ES-I3 (cell line): ENCODE measurements at regions not wholly inside any gene's neighbourhood (a gene's known extent, or its start where the extent isn't known, plus 50 kb on each side); places are given as distances from the start of the nearest gene placed in this dataset.

ENCODE experiments used
- H3K36me3 ChIP-seq: 2 replicates; pipeline ENCODE4 v1.6.1; 2013; ENCODE audit warnings: mild to moderate bottlenecking, low read length, control low read depth, moderate library complexity; ENCODE audit not compliant: insufficient read depth
- H3K4me1 ChIP-seq: 2 replicates; pipeline ENCODE4 v1.6.1; 2013; ENCODE audit warnings: mild to moderate bottlenecking, control low read depth, low read length; ENCODE audit not compliant: insufficient read depth
- H3K9ac ChIP-seq: 2 replicates; pipeline ENCODE4 v1.6.1; 2013; ENCODE audit warnings: low read depth, mild to moderate bottlenecking, low read length, moderate library complexity
- H3K9me3 ChIP-seq: 2 replicates; pipeline ENCODE4 v1.6.1; 2013; ENCODE audit warnings: mild to moderate bottlenecking, low read length, moderate library complexity; ENCODE audit not compliant: control insufficient read depth, insufficient read depth

DNA sequence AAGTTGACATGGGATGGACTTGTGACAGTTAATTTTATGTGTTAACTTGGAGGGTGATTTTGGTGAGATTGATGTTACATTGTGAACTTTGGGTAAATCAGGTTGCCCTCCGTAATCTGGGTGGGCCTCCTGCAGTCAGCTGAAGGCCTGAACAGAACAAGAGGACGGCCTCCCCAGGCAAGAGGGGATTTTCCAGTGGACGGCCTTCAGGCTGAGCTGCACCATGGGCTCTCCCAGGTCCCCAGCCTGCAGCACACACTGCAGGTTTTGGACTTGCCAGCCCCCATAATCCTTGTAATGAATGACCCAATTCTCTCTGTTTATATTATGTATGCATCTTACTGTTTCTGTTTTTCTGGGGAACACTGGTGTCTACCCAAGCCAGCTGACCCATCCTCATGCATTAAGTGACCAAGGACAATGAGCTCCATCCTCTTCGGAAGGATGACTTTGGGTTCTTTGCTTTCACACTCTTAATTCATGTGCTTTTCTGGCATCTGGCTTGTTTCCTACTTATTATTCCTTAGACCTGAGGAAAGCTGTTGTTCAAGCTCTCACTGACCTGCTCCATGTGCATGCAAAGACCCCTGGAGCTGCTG is 64.2 kb downstream of the DACT2 start:
- Histone ChIP-seq H3K9ac (no peak overlapping the region), H3K4me1 (no peaks in the 10 kb centered on the region), H3K9me3 (no peaks in the 10 kb centered on the region; the same call in 1 of the 2 replicates), H3K36me3 (no peaks in the 10 kb centered on the region)

DNA sequence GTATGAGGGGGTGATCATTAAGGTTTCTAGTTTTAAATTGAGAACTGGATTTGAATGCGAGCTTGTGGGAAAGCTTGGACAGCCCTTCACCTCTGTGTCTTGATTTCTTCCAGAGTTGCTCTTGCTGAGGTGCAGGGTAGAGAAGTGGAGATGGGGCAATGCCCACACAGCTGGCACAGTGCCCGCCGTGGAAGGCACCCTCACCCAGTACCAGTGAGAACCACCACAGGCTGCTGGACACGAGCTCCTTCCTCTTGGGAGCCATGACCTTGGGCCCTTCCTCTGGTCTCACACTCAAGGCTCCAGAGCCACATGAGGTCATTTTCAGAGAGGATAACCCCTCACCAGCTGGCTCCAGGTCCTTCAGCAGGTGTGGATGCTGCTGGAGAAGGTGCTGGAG is 67.3 kb downstream of the DACT2 start:
- Histone ChIP-seq H3K9me3 (no peaks in the 10 kb centered on the region; the same call in 1 of the 2 replicates), H3K4me1 (peaks cover 6% of the 10 kb centered on the region; the same call in 1 of the 2 replicates), H3K9ac (no peak overlapping the region), H3K36me3 (no peaks in the 10 kb centered on the region)

DNA sequence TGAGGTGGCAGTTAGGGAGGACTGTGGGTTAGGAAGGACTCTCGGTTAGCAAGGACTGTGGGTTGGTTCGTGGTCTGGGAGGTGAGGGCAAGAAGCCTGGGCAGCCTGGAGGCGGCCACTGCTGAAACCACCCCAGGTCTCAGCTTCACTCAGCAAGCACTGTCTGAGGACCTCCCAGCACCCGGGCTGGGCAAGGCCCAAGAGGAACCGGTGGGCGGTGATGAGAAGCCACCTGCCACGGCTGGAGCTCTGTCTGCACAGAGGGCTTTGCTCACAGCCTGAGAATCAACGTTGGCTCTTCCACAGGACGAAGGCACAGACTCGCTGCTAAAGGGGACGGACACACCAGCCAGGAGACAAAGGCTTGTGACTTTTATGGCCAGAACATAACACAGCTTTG is 69.3 kb downstream of the DACT2 start:
- H3K4me1 ChIP-seq = peaks cover 6% of the 10 kb centered on the region; the same call in 1 of the 2 replicates

DNA sequence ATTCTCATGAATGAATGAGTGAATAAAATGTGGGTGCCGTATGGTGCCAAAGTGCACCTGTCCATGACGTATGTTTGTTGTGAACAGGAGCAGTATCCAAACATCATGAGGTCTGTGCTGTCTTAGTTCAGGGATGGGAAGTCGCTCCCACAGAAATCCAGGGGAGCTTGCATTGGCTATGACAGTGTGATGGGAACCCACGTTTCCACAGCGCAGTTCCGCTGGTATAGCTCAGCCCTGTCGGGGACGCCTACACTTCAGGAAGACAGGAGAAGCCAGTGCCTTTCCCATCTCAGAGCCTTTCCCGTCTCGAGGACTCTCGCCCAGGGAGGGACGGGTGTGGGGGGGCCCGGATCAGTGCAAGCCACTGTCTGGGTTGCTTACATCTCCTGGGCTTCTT is 69.8 kb downstream of the DACT2 start:
- H3K9me3 ChIP-seq = no peaks in the 10 kb centered on the region; the same call in 1 of the 2 replicates
- H3K36me3 ChIP-seq = no peaks in the 10 kb centered on the region
- peaks cover 6% of the 10 kb centered on the region; the same call in 1 of the 2 replicates for H3K4me1 ChIP-seq
- H3K9ac ChIP-seq = no peak overlapping the region

More for the DNA sequence above, 69.3 kb downstream of the DACT2 start:
- H3K9me3 ChIP-seq = no peaks in the 10 kb centered on the region; the same call in 1 of the 2 replicates
- H3K9ac ChIP-seq = no peak overlapping the region
- H3K36me3 ChIP-seq = no peaks in the 10 kb centered on the region

DNA sequence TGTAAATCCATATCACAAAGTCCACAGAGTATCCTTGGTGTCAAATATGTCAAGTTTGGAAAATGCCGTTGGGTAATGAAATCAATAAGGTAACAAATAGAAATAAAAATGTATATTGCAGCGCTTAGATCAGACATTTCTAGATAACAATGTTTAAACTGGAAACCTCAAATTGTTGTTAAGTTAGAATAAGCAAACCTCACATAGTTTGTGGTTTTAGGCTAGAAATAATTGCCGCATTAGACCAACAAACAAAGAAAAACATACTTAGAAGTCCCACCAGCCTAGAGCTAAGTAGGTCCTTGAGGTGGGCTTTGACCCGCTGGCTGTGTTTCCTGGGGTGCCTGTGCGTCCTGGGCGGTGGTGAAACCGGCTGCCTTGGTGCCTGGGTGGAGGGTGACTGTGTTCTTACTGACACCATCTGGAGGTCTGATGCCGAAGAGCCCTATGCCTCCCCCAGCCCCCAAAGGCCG is 71.4 kb downstream of the DACT2 start:
- Histone ChIP-seq H3K36me3 (no peaks in the 10 kb centered on the region), H3K9me3 (no peaks in the 10 kb centered on the region), H3K4me1 (peaks cover 6% of the 10 kb centered on the region; the same call in 1 of the 2 replicates), H3K9ac (no peak overlapping the region)

DNA sequence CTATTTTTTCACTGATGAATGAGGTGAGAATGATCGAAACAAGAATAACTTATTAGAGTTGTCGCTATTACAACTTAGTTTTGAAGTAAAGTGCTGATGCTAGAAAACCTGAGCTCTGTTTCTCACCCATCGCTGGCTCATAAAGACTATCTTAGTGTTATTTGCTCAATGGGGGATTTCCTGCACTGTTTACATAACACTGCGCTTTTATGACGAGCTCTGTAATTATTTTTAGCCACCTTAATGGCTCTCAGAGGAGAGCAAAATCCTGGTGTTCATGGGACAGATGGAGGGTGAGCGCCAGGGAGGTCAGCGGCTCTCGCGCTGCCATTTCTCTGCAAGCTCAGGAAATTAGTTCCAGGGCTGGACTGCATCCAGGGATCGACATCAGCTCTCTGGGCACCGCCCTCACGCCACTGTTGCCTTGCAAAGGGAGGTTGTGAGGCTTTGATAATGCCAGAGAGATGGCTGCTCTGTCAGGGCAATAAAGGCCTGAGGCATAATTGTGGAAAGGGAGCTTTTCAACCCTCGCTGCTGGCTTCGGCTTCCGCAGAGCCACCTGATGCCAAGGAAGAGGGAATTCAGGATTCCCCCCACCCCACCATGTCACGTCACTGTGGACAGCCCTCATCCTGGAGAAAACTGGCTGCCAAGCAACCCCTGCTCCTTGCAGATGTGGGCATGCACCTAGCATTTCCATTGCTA is 72.0 kb downstream of the DACT2 start:
- Histone ChIP-seq H3K36me3 (no peaks in the 10 kb centered on the region), H3K4me1 (peaks cover 6% of the 10 kb centered on the region; the same call in 1 of the 2 replicates), H3K9me3 (no peaks in the 10 kb centered on the region), H3K9ac (no peak overlapping the region)

DNA sequence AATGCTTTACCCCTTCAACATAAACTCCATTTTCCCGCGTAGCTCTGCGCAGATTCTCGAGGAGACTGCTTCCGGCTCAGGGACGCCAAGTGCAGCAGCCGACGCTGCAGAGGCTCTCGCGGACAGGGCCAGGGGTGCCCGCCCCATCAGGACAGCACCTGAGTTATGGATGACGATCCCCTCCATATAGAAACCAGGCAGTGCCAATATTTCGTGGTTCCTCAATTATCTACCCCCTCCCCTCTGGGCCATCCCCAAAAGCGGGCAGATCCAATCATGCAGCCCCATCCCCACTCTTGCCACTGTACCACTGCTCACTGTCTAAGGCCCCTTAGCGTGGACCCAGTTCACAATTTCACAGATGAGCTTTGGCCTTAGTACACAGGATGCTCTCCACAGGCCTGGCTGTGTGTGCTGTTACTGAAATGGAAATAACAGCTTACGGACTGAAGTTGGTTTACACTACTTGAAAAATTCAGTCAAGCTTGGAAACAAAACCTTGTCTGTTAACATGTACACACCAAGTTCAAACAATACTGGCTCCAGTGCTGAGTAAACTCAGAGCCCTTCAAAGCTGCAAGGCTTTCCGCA is 74.5 kb downstream of the DACT2 start:
- Histone ChIP-seq H3K9me3 (no peaks in the 10 kb centered on the region), H3K9ac (no peak overlapping the region), H3K4me1 (peaks cover 6% of the 10 kb centered on the region; the same call in 1 of the 2 replicates)

DNA sequence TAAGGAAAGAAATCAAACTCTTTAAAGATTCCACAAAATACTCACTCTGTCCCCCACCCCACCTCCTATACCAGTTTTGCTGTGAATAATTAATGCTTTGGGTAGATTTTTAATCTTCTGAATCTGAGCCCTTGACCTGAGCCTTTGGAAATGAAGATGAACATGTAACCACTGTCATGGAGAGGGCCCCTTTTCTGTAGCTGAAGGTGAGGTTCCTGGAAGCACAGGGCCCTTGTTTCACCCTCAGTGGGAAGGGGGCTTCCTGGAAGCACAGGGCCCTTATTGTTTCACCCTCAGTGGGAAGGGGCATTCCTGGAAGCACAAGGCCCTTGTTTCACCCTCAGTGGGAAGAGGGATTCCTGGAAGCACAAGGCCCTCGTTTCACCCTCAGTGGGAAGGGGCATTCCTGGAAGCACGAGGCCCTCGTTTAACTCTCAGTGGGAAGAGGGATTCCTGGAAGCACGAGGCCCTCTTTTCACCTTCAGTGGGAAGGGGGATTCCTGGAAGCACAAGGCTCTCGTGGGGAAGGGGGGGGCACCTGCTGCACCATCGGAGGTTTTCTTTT is 75.7 kb downstream of the DACT2 start:
- H3K4me1 ChIP-seq = peaks cover 6% of the 10 kb centered on the region; the same call in 1 of the 2 replicates
- H3K9ac ChIP-seq = no peak overlapping the region
- H3K36me3 ChIP-seq = no peaks in the 10 kb centered on the region
- H3K9me3 ChIP-seq = no peaks in the 10 kb centered on the region

More for the DNA sequence above, 74.5 kb downstream of the DACT2 start:
- no peaks in the 10 kb centered on the region for H3K36me3 ChIP-seq

DNA sequence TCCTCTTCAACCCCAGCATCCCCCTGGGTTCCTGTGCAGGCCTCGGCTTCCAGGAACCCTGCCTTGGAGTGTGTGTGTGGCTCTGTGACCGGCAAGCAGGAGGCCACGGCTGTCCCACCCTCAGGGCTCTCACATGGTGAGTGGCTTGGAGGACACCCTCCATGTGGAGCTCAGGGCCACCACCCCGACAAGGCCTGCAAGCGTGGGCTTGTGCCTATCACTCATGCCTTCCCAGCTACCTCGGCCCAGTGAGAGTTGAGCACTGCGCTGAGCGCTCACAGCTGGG is 76.7 kb downstream of the DACT2 start:
- Histone ChIP-seq H3K9me3 (no peaks in the 10 kb centered on the region), H3K4me1 (peaks cover 4% of the 10 kb centered on the region; the same call in 1 of the 2 replicates), H3K9ac (no peak overlapping the region), H3K36me3 (no peaks in the 10 kb centered on the region)

DNA sequence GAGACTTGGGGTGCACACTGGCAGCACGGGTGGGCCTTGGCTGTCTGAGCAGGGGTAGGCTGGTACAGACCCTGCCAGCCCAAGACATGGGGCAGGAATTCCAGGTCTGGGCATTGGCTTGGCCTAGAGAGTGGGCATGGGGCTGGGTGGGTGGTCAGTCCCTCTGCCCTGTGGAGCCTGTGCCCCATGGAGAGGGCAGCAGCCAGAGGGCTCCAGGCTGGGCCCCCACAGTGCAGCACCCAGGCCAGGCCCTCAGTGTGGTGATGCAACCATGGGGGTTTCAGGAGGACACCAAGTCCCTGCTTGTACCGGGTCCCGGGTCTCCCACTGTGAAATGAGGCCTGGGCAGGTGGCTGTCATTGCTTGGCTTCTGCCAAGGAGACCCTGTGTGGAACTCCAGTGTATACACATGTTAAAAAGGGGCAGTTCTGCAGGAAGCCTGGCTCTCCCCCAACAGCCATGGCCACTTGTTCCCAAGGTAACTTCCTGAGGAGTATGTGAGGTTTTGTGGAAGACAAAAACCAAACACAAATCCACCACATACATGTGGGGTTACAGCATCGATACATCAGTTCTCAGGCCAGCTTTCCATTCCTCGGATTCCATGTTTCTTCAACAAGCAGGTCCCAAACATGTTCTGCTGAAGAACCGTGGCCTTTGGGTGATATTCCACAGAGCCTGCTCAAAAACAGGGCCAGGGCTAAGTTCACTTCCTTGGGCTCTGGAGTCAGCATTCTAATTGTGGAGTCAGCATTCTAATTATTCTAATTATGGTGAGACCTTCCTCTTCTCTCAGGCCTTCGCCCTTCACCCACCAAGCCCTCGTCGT is 77.3 kb downstream of the DACT2 start:
- Histone ChIP-seq H3K4me1 (no peaks in the 10 kb centered on the region; the same call in 1 of the 2 replicates), H3K9me3 (no peaks in the 10 kb centered on the region), H3K36me3 (no peaks in the 10 kb centered on the region), H3K9ac (no peak overlapping the region)

DNA sequence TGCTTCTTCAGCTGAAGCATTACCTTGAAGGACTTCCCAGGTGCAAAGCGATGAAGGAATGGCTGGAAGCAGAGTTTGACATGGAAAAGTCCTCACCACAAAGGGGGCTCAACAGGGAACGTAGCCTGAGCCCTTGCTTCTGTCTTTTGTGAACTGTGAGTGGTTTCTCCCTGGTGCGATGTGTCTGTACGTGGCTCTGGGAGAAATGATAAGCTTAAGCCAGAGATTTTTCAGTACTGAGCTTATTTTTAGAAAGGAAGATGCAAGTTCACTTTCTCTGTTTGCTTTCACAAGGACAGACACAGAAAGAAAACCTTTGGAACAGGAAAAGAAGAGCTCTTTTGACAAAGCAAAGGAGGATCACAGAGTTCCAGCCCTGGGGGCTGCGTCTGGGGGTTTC is 79.4 kb downstream of the DACT2 start:
- H3K9ac ChIP-seq = no peak overlapping the region
- no peaks in the 10 kb centered on the region for H3K9me3 ChIP-seq
- no peaks in the 10 kb centered on the region; the same call in 1 of the 2 replicates for H3K4me1 ChIP-seq
- no peaks in the 10 kb centered on the region for H3K36me3 ChIP-seq

DNA sequence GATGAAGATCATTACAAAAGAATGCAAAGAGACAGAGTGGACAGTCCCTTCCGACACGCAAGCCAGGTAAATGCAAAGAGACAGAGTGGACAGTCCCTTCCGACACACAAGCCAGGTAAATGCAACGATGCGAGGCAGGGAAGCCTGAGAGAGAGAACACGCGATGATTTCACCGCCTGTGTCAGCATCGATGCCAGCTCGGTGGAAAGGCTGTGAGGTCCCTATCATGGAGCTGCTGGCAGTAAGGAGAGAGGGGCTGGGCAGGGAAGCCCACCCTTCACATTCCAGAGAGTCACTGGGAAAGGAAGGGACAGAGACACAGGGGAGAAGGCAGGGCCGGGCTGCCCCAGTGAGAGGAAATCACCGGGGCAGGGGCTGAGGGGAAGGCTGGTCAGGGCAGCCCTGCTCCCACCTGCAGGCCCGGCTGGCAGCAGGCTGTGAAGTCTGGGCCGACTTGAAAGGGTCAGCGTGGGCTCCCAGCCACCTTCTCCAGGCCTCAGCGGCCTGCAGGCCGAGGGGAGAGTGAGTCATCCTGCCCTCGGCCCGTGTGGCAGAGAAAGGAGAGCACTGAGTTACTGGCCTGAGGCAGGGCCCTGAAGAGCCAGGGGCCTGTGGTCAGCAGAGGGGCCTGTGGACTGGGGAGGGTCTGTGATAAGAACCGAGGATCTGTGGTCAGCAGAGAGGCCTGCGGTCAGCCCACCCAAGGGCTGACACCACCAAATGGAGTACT is 80.4 kb downstream of the DACT2 start:
- H3K36me3 ChIP-seq = no peaks in the 10 kb centered on the region
- H3K9ac ChIP-seq = no peak overlapping the region
- H3K9me3 ChIP-seq = no peaks in the 10 kb centered on the region
- no peaks in the 10 kb centered on the region; the same call in 1 of the 2 replicates for H3K4me1 ChIP-seq

DNA sequence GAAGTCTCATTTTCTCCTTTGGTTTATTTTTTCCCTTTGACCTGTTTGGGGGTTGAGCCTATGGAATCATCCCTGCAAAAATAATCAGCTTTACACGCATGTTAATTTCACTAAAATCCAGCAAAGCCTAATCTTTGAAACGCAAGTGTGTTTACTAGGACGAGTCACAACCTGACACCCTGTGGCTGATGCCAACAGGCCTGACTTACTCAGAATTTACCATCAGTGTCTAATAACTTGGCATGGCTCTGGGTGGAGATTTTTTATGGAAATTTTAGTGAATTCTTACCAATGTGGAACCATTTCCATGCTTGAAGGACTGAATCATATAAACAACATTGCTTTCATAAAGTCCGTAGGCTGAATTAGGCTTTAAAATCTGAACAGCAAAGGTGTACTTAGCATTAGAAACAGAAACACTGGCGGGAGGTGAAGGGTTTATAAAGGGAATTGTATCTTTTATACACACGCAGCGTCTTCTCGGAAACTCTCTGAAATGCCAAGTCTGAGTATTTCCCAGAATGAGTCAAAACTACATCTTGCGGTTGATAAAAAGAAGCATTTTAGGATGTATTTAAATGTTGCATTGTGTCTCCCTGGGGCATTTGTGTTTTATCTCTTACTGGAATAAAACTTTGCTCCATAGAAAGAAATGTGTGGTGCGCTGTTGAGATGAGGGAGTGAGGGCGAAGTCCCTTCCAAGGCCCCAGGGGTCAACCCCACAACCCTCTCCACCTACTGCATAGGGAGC is 81.2 kb downstream of the DACT2 start:
- Histone ChIP-seq H3K4me1 (no peaks in the 10 kb centered on the region; the same call in 1 of the 2 replicates), H3K9ac (no peak overlapping the region), H3K9me3 (no peaks in the 10 kb centered on the region), H3K36me3 (no peaks in the 10 kb centered on the region)
